Pancreas (tissue), 10 donors: ENCODE measurements at regions not wholly inside any gene's neighbourhood (a gene's known extent, or its start where the extent isn't known, plus 50 kb on each side); places are given as distances from the start of the nearest gene placed in this dataset.

ENCODE experiments used
- ATAC-seq, 4 donors: fragments of 200-7000 bp; cut with Tn5 transposase; one replicate each; pipeline versions ENCODE4 v1.8.0 to v1.9.1; 2020; ENCODE audit warnings: mild to moderate bottlenecking in 4 of 4, moderate library complexity in 4 of 4
- DNase-seq, 6 donors: peaks; one replicate each; pipeline ENCODE4 v3.0.0-alpha.2; 2020
- FAIRE-seq: peaks from 2 replicates; lab custom pipeline; 2012; peaks lifted over from hg19 to GRCh38; lab: Jason Lieb, UNC
- H3K27ac ChIP-seq, 4 donors: fragments of 200-600 bp; sonication (generic); 1 replicate in 3 of 4; 2 replicates in 1 of 4; pipeline versions ENCODE4 v1.5.0 to v1.8.0; 2020
- H3K27me3 ChIP-seq, 4 donors: fragments of 200-600 bp; one replicate each; pipeline ENCODE4 v1.8.0; 2021
- H3K36me3 ChIP-seq, 3 donors: fragments of 200-600 bp; sonication (generic) in 1 of 3; one replicate each; pipeline versions ENCODE4 v1.5.0 to v1.8.0; 2020 to 2021
- H3K4me1 ChIP-seq, 3 donors: fragments of 200-600 bp; one replicate each; pipeline ENCODE4 v1.8.0; 2021
- H3K4me3 ChIP-seq, 4 donors: fragments of 200-600 bp; sonication (generic) in 2 of 4; one replicate each; pipeline versions ENCODE4 v1.5.0 to v1.8.0; 2020 to 2021
- H3K9me3 ChIP-seq, 4 donors: fragments of 200-600 bp; one replicate each; pipeline ENCODE4 v1.8.0; 2021
- WGBS, 2 donors: extraction: QIAGEN DNeasy Blood & Tissue Kit; methylation state at CpG; one replicate each; pipeline ENCODE4 v1.1.7; 2013; 5-methylcytosine and 5-hydroxymethylcytosine counted together
- intact Hi-C, 3 donors: fragments of 100-400 bp; cut with DNase I; formaldehyde crosslinking; loops; one replicate each; pipeline versions ENCODE4 v1.11.1 to v1.14.2; 2022
- TF ChIP-seq, protein P1 (sequence below), 4 donors: fragments of 200-600 bp; sonication (generic) in 3 of 4; IDR thresholded peaks; one replicate each; pipeline versions ENCODE4 v1.5.0 to v1.8.0; 2021; ENCODE audit warnings: antibody characterized with exemption in 4 of 4
- donor health status: healthy with polysubstance abuse.
- donor health status: DM: no; HTN: no; CAD: no; lungs with moderate emphysema.
- donor health status: DM: no; HTN: no; CAD: no.
- donor health status: control.
- donor health status: control.
- donor health status: Bipolar disorder and iron deficiency.
- donor health status: DM: yes; HTN: yes; CAD: no.
- donor health status: DM: no; HTN: no; CAD: no.
- donor health status: DM: no; HTN: no; CAD: no.
- donor health status: DM: yes; HTN: yes; CAD: no.

DNA sequence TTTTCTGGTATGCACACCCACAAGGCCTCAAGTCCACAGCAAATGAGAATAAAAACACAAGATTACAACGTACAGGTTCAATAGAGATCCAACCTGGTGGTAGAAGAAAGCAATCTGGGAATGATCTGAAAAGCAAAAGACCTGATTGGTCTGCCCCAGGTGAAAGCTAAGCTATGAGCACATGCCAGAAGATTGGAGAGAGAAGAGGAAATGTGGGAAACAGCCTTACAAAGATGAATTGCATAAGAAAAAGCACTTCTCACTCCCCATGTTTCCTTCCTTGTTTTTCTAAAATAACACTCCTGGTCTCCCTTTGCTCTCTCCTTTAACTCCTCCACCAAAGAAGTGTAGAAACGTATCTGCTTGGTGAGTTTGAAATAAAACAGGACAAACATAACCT, 77.3 kb upstream of the ANO6 start:
- H3K27ac ChIP-seq, result no peak overlapping the region
- no peak for FAIRE-seq

DNA sequence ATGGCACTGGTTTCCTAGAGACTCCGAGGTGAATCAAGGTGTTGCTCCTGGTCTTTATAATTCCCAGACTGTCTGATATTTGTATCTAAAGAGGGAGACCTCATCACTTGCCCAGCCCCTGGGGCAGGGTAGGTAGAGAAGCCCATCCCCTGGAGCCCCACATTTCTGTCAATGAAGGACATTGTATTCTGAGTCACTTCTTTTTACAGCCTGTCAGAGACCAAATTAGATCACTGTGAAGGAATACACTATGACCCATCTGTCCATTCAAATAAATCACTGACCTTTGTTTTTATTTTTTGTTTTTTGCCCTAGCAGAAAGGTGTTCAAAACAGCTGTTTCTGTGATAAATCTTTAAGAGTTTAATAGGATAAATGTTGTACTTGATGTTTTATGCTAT, 67.9 kb upstream of the ANO6 start:
- Histone ChIP-seq H3K4me3 (no peak overlapping the region), H3K27me3 (no peaks in the 10 kb centered on the region), H3K4me1 (no peaks in the 10 kb centered on the region), H3K9me3 (no peaks in the 10 kb centered on the region), H3K27ac (no peak overlapping the region), H3K36me3 (no peaks in the 10 kb centered on the region)
- intact Hi-C loops, result no loop called here
- DNase-seq, result no peak
- WGBS, 2 donors, result 33 to 46% methylated on average over 1 of the region's 1 CpG
- no peak for FAIRE-seq
- ATAC-seq, result no peak
- TF ChIP-seq, protein P1, sequence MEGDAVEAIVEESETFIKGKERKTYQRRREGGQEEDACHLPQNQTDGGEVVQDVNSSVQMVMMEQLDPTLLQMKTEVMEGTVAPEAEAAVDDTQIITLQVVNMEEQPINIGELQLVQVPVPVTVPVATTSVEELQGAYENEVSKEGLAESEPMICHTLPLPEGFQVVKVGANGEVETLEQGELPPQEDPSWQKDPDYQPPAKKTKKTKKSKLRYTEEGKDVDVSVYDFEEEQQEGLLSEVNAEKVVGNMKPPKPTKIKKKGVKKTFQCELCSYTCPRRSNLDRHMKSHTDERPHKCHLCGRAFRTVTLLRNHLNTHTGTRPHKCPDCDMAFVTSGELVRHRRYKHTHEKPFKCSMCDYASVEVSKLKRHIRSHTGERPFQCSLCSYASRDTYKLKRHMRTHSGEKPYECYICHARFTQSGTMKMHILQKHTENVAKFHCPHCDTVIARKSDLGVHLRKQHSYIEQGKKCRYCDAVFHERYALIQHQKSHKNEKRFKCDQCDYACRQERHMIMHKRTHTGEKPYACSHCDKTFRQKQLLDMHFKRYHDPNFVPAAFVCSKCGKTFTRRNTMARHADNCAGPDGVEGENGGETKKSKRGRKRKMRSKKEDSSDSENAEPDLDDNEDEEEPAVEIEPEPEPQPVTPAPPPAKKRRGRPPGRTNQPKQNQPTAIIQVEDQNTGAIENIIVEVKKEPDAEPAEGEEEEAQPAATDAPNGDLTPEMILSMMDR (IDR thresholded peaks at IDR 0.05), result no peak

More for the DNA sequence above, 77.3 kb upstream of the ANO6 start:
- no peaks in the 10 kb centered on the region for H3K27me3 ChIP-seq
- no peaks in the 10 kb centered on the region for H3K4me1 ChIP-seq
- TF ChIP-seq, protein P1 (IDR thresholded peaks at IDR 0.05), result no peak
- intact Hi-C loops, result no loop called here
- H3K36me3 ChIP-seq, result no peaks in the 10 kb centered on the region
- ATAC-seq, result no peak
- no peak overlapping the region for H3K4me3 ChIP-seq
- no peak for DNase-seq
- WGBS, 2 donors, result 46 to 47% methylated on average over 2 of the region's 2 CpGs
- no peaks in the 10 kb centered on the region for H3K9me3 ChIP-seq

DNA sequence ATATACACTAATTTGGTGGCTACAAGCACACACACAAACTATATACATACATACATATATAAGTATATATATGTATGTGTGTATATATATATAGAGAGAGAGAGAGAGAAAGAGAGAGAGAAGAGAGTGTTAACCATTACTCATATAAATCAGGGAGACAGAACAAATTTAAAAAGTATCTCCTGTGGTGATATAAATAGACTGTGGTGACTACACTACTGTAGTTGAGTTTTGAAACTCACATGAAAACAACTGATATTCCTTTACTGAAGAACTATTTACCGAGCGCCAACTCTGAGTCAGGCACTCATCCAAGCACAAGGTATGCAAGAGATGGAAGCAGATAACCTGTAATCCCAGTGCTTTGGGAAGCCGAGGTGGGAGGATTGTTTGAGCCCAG, 67.3 kb upstream of the ANO6 start:
- WGBS, 2 donors, result 84 to 90% methylated on average over 3 of the region's 3 CpGs
- intact Hi-C loops, result no loop called here
- TF ChIP-seq, protein P1 (IDR thresholded peaks at IDR 0.05), result no peak
- no peak for FAIRE-seq
- no peak for DNase-seq
- no peaks in the 10 kb centered on the region for H3K9me3 ChIP-seq
- no peak for ATAC-seq
- H3K36me3 ChIP-seq, result no peaks in the 10 kb centered on the region
- no peaks in the 10 kb centered on the region for H3K4me1 ChIP-seq
- H3K4me3 ChIP-seq, result no peak overlapping the region
- no peaks in the 10 kb centered on the region for H3K27me3 ChIP-seq
- no peak overlapping the region for H3K27ac ChIP-seq

DNA sequence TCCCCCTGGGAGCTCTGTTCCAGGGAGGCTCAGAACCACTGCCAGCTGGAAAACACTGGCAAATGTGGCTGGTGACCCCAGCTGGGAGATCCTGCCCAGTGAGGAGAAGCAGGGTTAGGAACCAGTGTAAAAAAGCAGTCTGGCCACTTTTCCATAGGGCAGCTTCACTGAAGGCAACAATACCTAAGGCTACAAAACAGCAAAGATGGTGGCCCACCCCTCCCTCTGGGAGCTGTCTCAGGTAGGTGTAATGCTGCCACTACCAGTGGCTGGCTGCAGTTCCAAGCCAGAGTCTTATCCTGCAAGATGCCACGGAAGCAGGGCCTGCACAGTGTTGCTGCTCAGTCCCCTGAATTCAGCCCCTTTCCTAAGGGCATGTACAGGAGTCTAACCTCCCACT, 50.6 kb upstream of the ANO6 start:
- Histone ChIP-seq H3K27me3 (no peaks in the 10 kb centered on the region), H3K36me3 (no peaks in the 10 kb centered on the region), H3K4me1 (no peaks in the 10 kb centered on the region), H3K4me3 (no peak overlapping the region), H3K27ac (no peak overlapping the region), H3K9me3 (no peaks in the 10 kb centered on the region)
- TF ChIP-seq, protein P1 (IDR thresholded peaks at IDR 0.05), result no peak
- ATAC-seq, result no peak
- no peak for DNase-seq
- 91 to 94% methylated on average over 1 of the region's 1 CpG for WGBS, 2 donors
- no peak for FAIRE-seq
- intact Hi-C loops, result no loop called here

DNA sequence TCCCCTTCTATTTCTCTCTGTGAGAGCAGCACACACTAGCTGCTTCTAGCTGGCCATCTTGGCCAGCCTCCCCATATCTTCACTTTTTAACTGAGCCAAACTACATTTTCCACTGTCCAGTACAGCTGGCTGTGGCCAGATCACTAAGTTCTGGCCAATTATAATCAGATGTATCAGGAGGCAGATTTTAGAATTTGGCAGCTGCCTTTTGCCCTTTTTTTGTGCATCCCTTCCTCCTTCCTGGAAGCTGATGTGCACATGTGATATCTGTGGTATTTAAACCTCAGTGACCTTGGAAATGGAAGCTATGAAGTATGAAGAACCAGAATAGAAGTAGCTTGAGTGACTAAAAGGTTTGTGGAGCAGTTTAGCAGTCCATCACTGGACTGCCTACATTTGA, 49.8 kb upstream of the ANO6 start:
- ATAC-seq, result no peak

More for the DNA sequence above, 49.8 kb upstream of the ANO6 start:
- H3K36me3 ChIP-seq, result no peaks in the 10 kb centered on the region
- H3K27me3 ChIP-seq, result no peaks in the 10 kb centered on the region
- FAIRE-seq (no peak), DNase-seq (no peak)
- intact Hi-C loops, result no loop called here
- H3K27ac ChIP-seq, result no peak overlapping the region
- H3K4me1 ChIP-seq, result no peaks in the 10 kb centered on the region
- H3K4me3 ChIP-seq, result no peak overlapping the region
- H3K9me3 ChIP-seq, result no peaks in the 10 kb centered on the region
- TF ChIP-seq, protein P1 (IDR thresholded peaks at IDR 0.05), result no peak
